ENCODE measurements at regions not wholly inside any gene's neighbourhood (a gene's known extent, or its start where the extent isn't known, plus 50 kb on each side); places are given as distances from the start of the nearest gene placed in this dataset.

- no peak for DNase-seq (ENCODE audit: low read depth, low spot score)
- no peaks in the 10 kb centered on the region for H3K36me3 ChIP-seq (ENCODE audit: insufficient read depth, insufficient read length, low read length)
- TF ChIP-seq ZNF274 (IDR thresholded peaks at IDR 0.05; ENCODE audit: low read depth, low read length): no peak
- no peaks in the 10 kb centered on the region for H3K9me3 ChIP-seq (ENCODE audit: insufficient read depth, low read length)
- H3K4me3 ChIP-seq (ENCODE audit: insufficient read length, low read depth): no peak overlapping the region
- H3K9ac ChIP-seq (ENCODE audit: insufficient read length, low read depth): no peak overlapping the region
- H3K27me3 ChIP-seq (ENCODE audit: insufficient read depth, insufficient read length): no peaks in the 10 kb centered on the region
- H3K4me1 ChIP-seq (ENCODE audit: insufficient read depth, insufficient read length): no peaks in the 10 kb centered on the region
These were observed 669.7 kb downstream of the RNF144A start for GRCh38 chr2:7586898-7587297.

GRCh38 chr2:7588295-7588694 is 671.1 kb downstream of the RNF144A start:
- Histone ChIP-seq H3K9ac (ENCODE audit: insufficient read length, low read depth) (no peak overlapping the region), H3K27me3 (ENCODE audit: insufficient read depth, insufficient read length) (no peaks in the 10 kb centered on the region), H3K4me1 (ENCODE audit: insufficient read depth, insufficient read length) (no peaks in the 10 kb centered on the region), H3K36me3 (ENCODE audit: insufficient read depth, insufficient read length, low read length) (no peaks in the 10 kb centered on the region), H3K4me3 (ENCODE audit: insufficient read length, low read depth) (no peak overlapping the region), H3K9me3 (ENCODE audit: insufficient read depth, low read length) (no peaks in the 10 kb centered on the region)
- no peak for DNase-seq (ENCODE audit: low read depth, low spot score)
- TF ChIP-seq SUZ12 (IDR thresholded peaks at IDR 0.05; ENCODE audit: extremely low read depth, insufficient read depth, insufficient read length): no peak
- TF ChIP-seq ZNF274 (IDR thresholded peaks at IDR 0.05; ENCODE audit: low read depth, low read length): no peak
- TF ChIP-seq YY1 (IDR thresholded peaks at IDR 0.05; ENCODE audit: insufficient read depth, insufficient read length): no peak

GRCh38 chr2:7592618-7593140 is 675.5 kb downstream of the RNF144A start:
- H3K36me3 ChIP-seq (ENCODE audit: insufficient read depth, insufficient read length, low read length): no peaks in the 10 kb centered on the region
- H3K27me3 ChIP-seq (ENCODE audit: insufficient read depth, insufficient read length): no peaks in the 10 kb centered on the region
- H3K9ac ChIP-seq (ENCODE audit: insufficient read length, low read depth): no peak overlapping the region
- H3K4me1 ChIP-seq (ENCODE audit: insufficient read depth, insufficient read length): no peaks in the 10 kb centered on the region
- TF ChIP-seq SUZ12 (IDR thresholded peaks at IDR 0.05; ENCODE audit: extremely low read depth, insufficient read depth, insufficient read length) (no peak), YY1 (IDR thresholded peaks at IDR 0.05; ENCODE audit: insufficient read depth, insufficient read length) (no peak), ZNF274 (IDR thresholded peaks at IDR 0.05; ENCODE audit: low read depth, low read length) (no peak)
- H3K9me3 ChIP-seq (ENCODE audit: insufficient read depth, low read length): no peaks in the 10 kb centered on the region
- no peak for DNase-seq (ENCODE audit: low read depth, low spot score)
- H3K4me3 ChIP-seq (ENCODE audit: insufficient read length, low read depth): no peak overlapping the region

- H3K36me3 ChIP-seq (ENCODE audit: insufficient read depth, insufficient read length, low read length): no peaks in the 10 kb centered on the region
- no peaks in the 10 kb centered on the region for H3K4me1 ChIP-seq (ENCODE audit: insufficient read depth, insufficient read length)
- H3K9me3 ChIP-seq (ENCODE audit: insufficient read depth, low read length): no peaks in the 10 kb centered on the region
- no peak overlapping the region for H3K9ac ChIP-seq (ENCODE audit: insufficient read length, low read depth)
- DNase-seq (ENCODE audit: low read depth, low spot score): no peak
- TF ChIP-seq SUZ12 (IDR thresholded peaks at IDR 0.05; ENCODE audit: extremely low read depth, insufficient read depth, insufficient read length) (no peak), ZNF274 (IDR thresholded peaks at IDR 0.05; ENCODE audit: low read depth, low read length) (no peak), YY1 (IDR thresholded peaks at IDR 0.05; ENCODE audit: insufficient read depth, insufficient read length) (no peak)
- H3K27me3 ChIP-seq (ENCODE audit: insufficient read depth, insufficient read length): no peaks in the 10 kb centered on the region
- H3K4me3 ChIP-seq (ENCODE audit: insufficient read length, low read depth): no peak overlapping the region
These were observed 676.1 kb downstream of the RNF144A start for GRCh38 chr2:7593360-7593759.

- H3K4me3 ChIP-seq (ENCODE audit: insufficient read length, low read depth): no peak overlapping the region
- no peaks in the 10 kb centered on the region for H3K9me3 ChIP-seq (ENCODE audit: insufficient read depth, low read length)
- no peak overlapping the region for H3K9ac ChIP-seq (ENCODE audit: insufficient read length, low read depth)
- DNase-seq (ENCODE audit: low read depth, low spot score): no peak
- TF ChIP-seq SUZ12 (IDR thresholded peaks at IDR 0.05; ENCODE audit: extremely low read depth, insufficient read depth, insufficient read length): no peak
- no peak for TF ChIP-seq YY1 (IDR thresholded peaks at IDR 0.05; ENCODE audit: insufficient read depth, insufficient read length)
- no peak for TF ChIP-seq ZNF274 (IDR thresholded peaks at IDR 0.05; ENCODE audit: low read depth, low read length)
- H3K36me3 ChIP-seq (ENCODE audit: insufficient read depth, insufficient read length, low read length): no peaks in the 10 kb centered on the region
- no peaks in the 10 kb centered on the region for H3K27me3 ChIP-seq (ENCODE audit: insufficient read depth, insufficient read length)
- no peaks in the 10 kb centered on the region for H3K4me1 ChIP-seq (ENCODE audit: insufficient read depth, insufficient read length)
These were observed 677.0 kb downstream of the RNF144A start for GRCh38 chr2:7594211-7594610.

- Histone ChIP-seq H3K9me3 (ENCODE audit: insufficient read depth, low read length) (no peaks in the 10 kb centered on the region), H3K27me3 (ENCODE audit: insufficient read depth, insufficient read length) (no peaks in the 10 kb centered on the region), H3K4me3 (ENCODE audit: insufficient read length, low read depth) (no peak overlapping the region), H3K36me3 (ENCODE audit: insufficient read depth, insufficient read length, low read length) (no peaks in the 10 kb centered on the region), H3K9ac (ENCODE audit: insufficient read length, low read depth) (no peak overlapping the region), H3K4me1 (ENCODE audit: insufficient read depth, insufficient read length) (no peaks in the 10 kb centered on the region)
- DNase-seq (ENCODE audit: low read depth, low spot score): no peak
- no peak for TF ChIP-seq YY1 (IDR thresholded peaks at IDR 0.05; ENCODE audit: insufficient read depth, insufficient read length)
- TF ChIP-seq ZNF274 (IDR thresholded peaks at IDR 0.05; ENCODE audit: low read depth, low read length): no peak
- no peak for TF ChIP-seq SUZ12 (IDR thresholded peaks at IDR 0.05; ENCODE audit: extremely low read depth, insufficient read depth, insufficient read length)
These were observed 678.0 kb downstream of the RNF144A start for GRCh38 chr2:7595206-7595605.

- no peaks in the 10 kb centered on the region for H3K9me3 ChIP-seq (ENCODE audit: insufficient read depth, low read length)
- no peaks in the 10 kb centered on the region for H3K36me3 ChIP-seq (ENCODE audit: insufficient read depth, insufficient read length, low read length)
These were observed 681.2 kb downstream of the RNF144A start for GRCh38 chr2:7598402-7598801.

More at GRCh38 chr2:7598402-7598801, 681.2 kb downstream of the RNF144A start:
- H3K4me3 ChIP-seq (ENCODE audit: insufficient read length, low read depth): no peak overlapping the region
- H3K4me1 ChIP-seq (ENCODE audit: insufficient read depth, insufficient read length): no peaks in the 10 kb centered on the region
- no peak overlapping the region for H3K9ac ChIP-seq (ENCODE audit: insufficient read length, low read depth)
- TF ChIP-seq SUZ12 (IDR thresholded peaks at IDR 0.05; ENCODE audit: extremely low read depth, insufficient read depth, insufficient read length): no peak
- no peak for TF ChIP-seq YY1 (IDR thresholded peaks at IDR 0.05; ENCODE audit: insufficient read depth, insufficient read length)
- H3K27me3 ChIP-seq (ENCODE audit: insufficient read depth, insufficient read length): no peaks in the 10 kb centered on the region
- no peak for DNase-seq (ENCODE audit: low read depth, low spot score)

All from NT2/D1 (cell line).